Renal pelvis (tissue), 1 donor: ENCODE measurements at regions not wholly inside any gene's neighbourhood (a gene's known extent, or its start where the extent isn't known, plus 50 kb on each side); places are given as distances from the start of the nearest gene placed in this dataset.

ENCODE experiments used
- DNase-seq: peaks from one replicate; pipeline ENCODE4 v3.0.0-alpha.2; 2013

GRCh38 chr2:235168174-235168979 is 216.6 kb downstream of the SH3BP4 start:
- DNase-seq = no peak

GRCh38 chr2:235170016-235170415 is 218.2 kb downstream of the SH3BP4 start:
- DNase-seq = no peak

- DNase-seq = peak; percentile 37
Observed at GRCh38 chr2:235170536-235171521, 219.0 kb downstream of the SH3BP4 start.

- DNase-seq = no peak
Observed at GRCh38 chr2:235171550-235172031, 219.8 kb downstream of the SH3BP4 start.

- no peak for DNase-seq
Observed at GRCh38 chr2:235180642-235181041, 228.8 kb downstream of the SH3BP4 start.

- DNase-seq = no peak
Observed at GRCh38 chr2:235183786-235184185, 232.0 kb downstream of the SH3BP4 start.

- no peak for DNase-seq
Observed at GRCh38 chr2:235187806-235188205, 236.0 kb downstream of the SH3BP4 start.

GRCh38 chr2:235191486-235191885 is 239.7 kb downstream of the SH3BP4 start:
- no peak for DNase-seq

- no peak for DNase-seq
Observed at GRCh38 chr2:235191978-235192377, 240.2 kb downstream of the SH3BP4 start.

GRCh38 chr2:235194351-235194750 is 242.5 kb downstream of the SH3BP4 start:
- DNase-seq = no peak

GRCh38 chr2:235194836-235195235 is 243.0 kb downstream of the SH3BP4 start:
- no peak for DNase-seq

- no peak for DNase-seq
Observed at GRCh38 chr2:235195921-235196320, 244.1 kb downstream of the SH3BP4 start.

- DNase-seq = no peak
Observed at GRCh38 chr2:235199128-235199527, 247.3 kb downstream of the SH3BP4 start.

GRCh38 chr2:235200216-235200615 is 248.4 kb downstream of the SH3BP4 start:
- DNase-seq = no peak

GRCh38 chr2:235201756-235202155 is 249.9 kb downstream of the SH3BP4 start:
- no peak for DNase-seq

- DNase-seq = no peak
Observed at GRCh38 chr2:235204948-235205347, 253.1 kb downstream of the SH3BP4 start.

GRCh38 chr2:235206399-235206798 is 254.6 kb downstream of the SH3BP4 start:
- DNase-seq = no peak

GRCh38 chr2:235206980-235207579 is 255.3 kb downstream of the SH3BP4 start:
- no peak for DNase-seq

GRCh38 chr2:235211056-235211455 is 259.2 kb downstream of the SH3BP4 start:
- DNase-seq = no peak

- no peak for DNase-seq
Observed at GRCh38 chr2:235212501-235213158, 260.8 kb downstream of the SH3BP4 start.

GRCh38 chr2:235215248-235215647 is 263.4 kb downstream of the SH3BP4 start:
- DNase-seq = no peak

GRCh38 chr2:235216901-235217300 is 265.1 kb downstream of the SH3BP4 start:
- no peak for DNase-seq
